Keratinocyte (primary cell): ENCODE measurements at regions not wholly inside any gene's neighbourhood (a gene's known extent, or its start where the extent isn't known, plus 50 kb on each side); places are given as distances from the start of the nearest gene placed in this dataset.

ENCODE experiments used
- DNase-seq: peaks from one replicate; pipeline ENCODE4 v3.0.0-alpha.2; 2011; ENCODE audit warnings: low read depth, missing footprints, low spot score
- FAIRE-seq: peaks from 2 replicates; lab custom pipeline; 2011; peaks lifted over from hg19 to GRCh38; lab: Jason Lieb, UNC
- H2AFZ ChIP-seq: 2 replicates; pipeline ENCODE4 v1.6.0; 2012; ENCODE audit warnings: low read length, control low read depth, inconsistent platforms; ENCODE audit not compliant: control insufficient read depth
- H3K27ac ChIP-seq: 2 replicates; pipeline ENCODE4 v1.5.1; 2011; ENCODE audit warnings: low read length; ENCODE audit not compliant: control insufficient read depth, insufficient read depth
- H3K27me3 ChIP-seq: 3 replicates; pipeline ENCODE4 v1.6.0; 2011; ENCODE audit warnings: low read length; ENCODE audit not compliant: control insufficient read depth, insufficient read depth; ENCODE audit errors: extremely low read depth
- H3K36me3 ChIP-seq, 2 experiments: 2 replicates in 1 of 2; 3 replicates in 1 of 2; pipeline ENCODE4 v1.5.1; 2011; ENCODE audit warnings: low read length in 2 of 2, mild to moderate bottlenecking in 1 of 2; ENCODE audit not compliant: control insufficient read depth in 2 of 2, insufficient read depth in 2 of 2; ENCODE audit errors: extremely low read depth in 1 of 2
- H3K4me1 ChIP-seq: 3 replicates; pipeline ENCODE4 v1.5.1; 2011; ENCODE audit warnings: low read length; ENCODE audit not compliant: control insufficient read depth, insufficient read depth; ENCODE audit errors: extremely low read depth
- H3K4me2 ChIP-seq: 3 replicates; pipeline ENCODE4 v1.6.0; 2011; ENCODE audit warnings: low read depth, low read length; ENCODE audit not compliant: control insufficient read depth, insufficient read depth; ENCODE audit errors: extremely low read depth
- H3K4me3 ChIP-seq, 3 experiments: fragments of 200-600 bp in 1 of 3; sonication (generic) in 1 of 3; 2 replicates in 2 of 3; 3 replicates in 1 of 3; pipeline ENCODE4 v1.5.1; 2011 to 2016; ENCODE audit warnings: low read length in 3 of 3, mild to moderate bottlenecking in 3 of 3, control low read depth in 2 of 3, inconsistent platforms in 1 of 3, low read depth in 1 of 3, mixed read lengths in 1 of 3, mixed run types in 1 of 3, moderate library complexity in 1 of 3; ENCODE audit not compliant: control insufficient read depth in 2 of 3, insufficient read depth in 2 of 3; ENCODE audit errors: extremely low read depth in 1 of 3
- H3K79me2 ChIP-seq: 2 replicates; pipeline ENCODE4 v1.6.0; 2012; ENCODE audit warnings: low read length; ENCODE audit not compliant: control insufficient read depth, insufficient read depth
- H3K9ac ChIP-seq: 3 replicates; pipeline ENCODE4 v1.6.0; 2011; ENCODE audit warnings: low read length; ENCODE audit not compliant: control insufficient read depth, insufficient read depth; ENCODE audit errors: extremely low read depth
- H3K9me1 ChIP-seq: 3 replicates; pipeline ENCODE4 v1.6.0; 2011; ENCODE audit warnings: low read length; ENCODE audit not compliant: control insufficient read depth, insufficient read depth; ENCODE audit errors: extremely low read depth
- H3K9me3 ChIP-seq: 2 replicates; pipeline ENCODE4 v1.5.1; 2012; ENCODE audit warnings: low read depth, low read length; ENCODE audit not compliant: control insufficient read depth
- H4K20me1 ChIP-seq: 3 replicates; pipeline ENCODE4 v1.6.0; 2011; ENCODE audit warnings: low read length; ENCODE audit not compliant: control insufficient read depth, insufficient read depth; ENCODE audit errors: extremely low read depth
- CTCF ChIP-seq, 3 experiments: IDR thresholded peaks in 1 of 3; conservative IDR thresholded peaks in 1 of 3; optimal IDR thresholded peaks in 1 of 3; 2 replicates in 2 of 3; 3 replicates in 1 of 3; pipeline versions ENCODE3 to v1.5.1; 2011; ENCODE audit warnings: low read length in 3 of 3, mild to moderate bottlenecking in 3 of 3, moderate library complexity in 2 of 3, control low read depth in 1 of 3, inconsistent platforms in 1 of 3; ENCODE audit not compliant: insufficient read depth in 2 of 3; ENCODE audit errors: extremely low read depth in 1 of 3
- EZH2 ChIP-seq: IDR thresholded peaks from one replicate; pipeline ENCODE4 v1.6.1; 2012; ENCODE audit warnings: inconsistent platforms, mild to moderate bottlenecking, low read length, moderate library complexity
- dilution Hi-C: fragments of 300-500 bp; cut with MboI; formaldehyde crosslinking; loops from one replicate; pipeline ENCODE4 v1.7.0; 2020; ENCODE audit warnings: low sequenced_read_pairs; ENCODE audit not compliant: extremely low pct_ligation_motif_present

- no peak for TF ChIP-seq EZH2
- dilution Hi-C loops: no loop called here
- H3K27ac ChIP-seq: no peak overlapping the region
Observed at GRCh38 chr4:60443796-60444195, 756.3 kb upstream of the ADGRL3 start.

GRCh38 chr4:60450054-60450453, 750.1 kb upstream of the ADGRL3 start:
- DNase-seq: no peak
- H3K9me1 ChIP-seq: no peaks in the 10 kb centered on the region
- no peak overlapping the region for H3K4me2 ChIP-seq
- H3K9ac ChIP-seq: no peak overlapping the region
- H4K20me1 ChIP-seq: no peaks in the 10 kb centered on the region
- H3K79me2 ChIP-seq: no peaks in the 10 kb centered on the region
- TF ChIP-seq EZH2 (no peak), CTCF (optimal IDR thresholded peaks at IDR 0.05 in 1 of 3, IDR thresholded peaks at IDR 0.05 in 1 of 3, conservative IDR thresholded peaks at IDR 0.05 in 1 of 3; ENCODE audit: extremely low read depth in 1 of 3, insufficient read depth in 2 of 3, low read length in 3 of 3) (peak in 2 of 3 experiments; percentile 13 to 37)
- no peak overlapping the region for H3K27ac ChIP-seq
- H3K4me3 ChIP-seq: no peak overlapping the region
- no peaks in the 10 kb centered on the region for H3K36me3 ChIP-seq
- no peaks in the 10 kb centered on the region for H3K9me3 ChIP-seq
- no peaks in the 10 kb centered on the region for H3K4me1 ChIP-seq
- dilution Hi-C loops: no loop called here
- no peak overlapping the region for H2AFZ ChIP-seq
- no peak for FAIRE-seq
- H3K27me3 ChIP-seq: no peaks in the 10 kb centered on the region

More at GRCh38 chr4:60443796-60444195, 756.3 kb upstream of the ADGRL3 start:
- no peaks in the 10 kb centered on the region for H3K27me3 ChIP-seq
- no peaks in the 10 kb centered on the region for H3K79me2 ChIP-seq
- H3K9me3 ChIP-seq: no peaks in the 10 kb centered on the region
- H3K4me3 ChIP-seq: no peak overlapping the region
- no peak overlapping the region for H3K9ac ChIP-seq
- no peak for FAIRE-seq
- H3K4me1 ChIP-seq: no peaks in the 10 kb centered on the region
- H3K9me1 ChIP-seq: no peaks in the 10 kb centered on the region
- no peak overlapping the region for H3K4me2 ChIP-seq
- H3K36me3 ChIP-seq: no peaks in the 10 kb centered on the region
- no peaks in the 10 kb centered on the region for H4K20me1 ChIP-seq
- H2AFZ ChIP-seq: no peak overlapping the region
- DNase-seq: no peak

- Histone ChIP-seq H3K9ac (no peak overlapping the region), H3K36me3 (no peaks in the 10 kb centered on the region), H2AFZ (no peak overlapping the region), H3K27me3 (no peaks in the 10 kb centered on the region), H3K4me1 (no peaks in the 10 kb centered on the region), H3K27ac (no peak overlapping the region), H3K9me1 (no peaks in the 10 kb centered on the region), H3K9me3 (no peaks in the 10 kb centered on the region), H3K79me2 (no peaks in the 10 kb centered on the region), H3K4me3 (no peak overlapping the region), H4K20me1 (no peaks in the 10 kb centered on the region), H3K4me2 (no peak overlapping the region)
- DNase-seq (no peak), FAIRE-seq (no peak)
- dilution Hi-C loops: no loop called here
- TF ChIP-seq CTCF (optimal IDR thresholded peaks at IDR 0.05 in 1 of 3, IDR thresholded peaks at IDR 0.05 in 1 of 3, conservative IDR thresholded peaks at IDR 0.05 in 1 of 3; ENCODE audit: extremely low read depth in 1 of 3, insufficient read depth in 2 of 3, low read length in 3 of 3) (no peak), EZH2 (no peak)
Observed at GRCh38 chr4:60452266-60452665, 747.9 kb upstream of the ADGRL3 start.
